Loucy (cell line): ENCODE measurements at regions not wholly inside any gene's neighbourhood (a gene's known extent, or its start where the extent isn't known, plus 50 kb on each side); places are given as distances from the start of the nearest gene placed in this dataset.

Source experiments
- H2AFZ ChIP-seq: fragments of 200-600 bp; sonication (generic); 2 replicates; pipeline ENCODE4 v1.6.0; 2016; ENCODE audit warnings: antibody characterized with exemption, mild to moderate bottlenecking, low read length, moderate library complexity
- H3F3A ChIP-seq: fragments of 200-600 bp; 2 replicates; pipeline ENCODE4 v1.6.0; 2016; ENCODE audit warnings: antibody characterized with exemption, low read depth, mild to moderate bottlenecking
- H3K27me3 ChIP-seq: fragments of 200-600 bp; sonication (generic); 2 replicates; pipeline ENCODE4 v1.6.1; 2014; ENCODE audit warnings: low read length, mild to moderate bottlenecking; ENCODE audit not compliant: insufficient read depth, poor library complexity, severe bottlenecking
- H3K36me3 ChIP-seq: fragments of 200-600 bp; sonication (generic); 2 replicates; pipeline ENCODE4 v1.6.1; 2016; ENCODE audit warnings: low read length; ENCODE audit not compliant: insufficient read depth
- H3K4me1 ChIP-seq: fragments of 200-600 bp; sonication (generic); 2 replicates; pipeline ENCODE4 v1.5.1; 2014; ENCODE audit warnings: low read length, mild to moderate bottlenecking; ENCODE audit not compliant: insufficient read depth, poor library complexity, severe bottlenecking
- H3K4me2 ChIP-seq: fragments of 200-600 bp; sonication (generic); 2 replicates; pipeline ENCODE4 v1.6.0; 2014; ENCODE audit warnings: antibody characterized with exemption, low read length, low read depth, mild to moderate bottlenecking; ENCODE audit not compliant: poor library complexity, severe bottlenecking
- H3K4me3 ChIP-seq: fragments of 200-600 bp; sonication (generic); 2 replicates; pipeline ENCODE4 v1.5.1; 2014; ENCODE audit warnings: low read length, mild to moderate bottlenecking, mixed read lengths; ENCODE audit not compliant: poor library complexity, severe bottlenecking
- H3K79me2 ChIP-seq: fragments of 200-600 bp; sonication (generic); 2 replicates; pipeline ENCODE4 v1.6.1; 2014; ENCODE audit warnings: low read length; ENCODE audit not compliant: insufficient read depth
- H3K9ac ChIP-seq: fragments of 200-600 bp; sonication (generic); 2 replicates; pipeline ENCODE4 v1.6.0; 2014; ENCODE audit warnings: mild to moderate bottlenecking, low read depth, low read length, moderate library complexity; ENCODE audit not compliant: poor library complexity, severe bottlenecking
- H3K9me2 ChIP-seq: fragments of 200-600 bp; sonication (generic); replicated peaks from 2 replicates; pipeline ENCODE4 v1.6.1; 2016; ENCODE audit warnings: low read depth, low read length, mixed read lengths
- H3K9me3 ChIP-seq: fragments of 200-600 bp; sonication (generic); 2 replicates; pipeline ENCODE4 v1.6.1; 2014; ENCODE audit warnings: mild to moderate bottlenecking, antibody characterized with exemption, low read length, low read depth; ENCODE audit not compliant: insufficient read depth
- H4K20me1 ChIP-seq: fragments of 200-600 bp; sonication (generic); 2 replicates; pipeline ENCODE4 v1.6.0; 2014; ENCODE audit warnings: antibody characterized with exemption, low read length, mild to moderate bottlenecking; ENCODE audit not compliant: insufficient read depth, poor library complexity, severe bottlenecking
- CTCF ChIP-seq: fragments of 200-600 bp; sonication (generic); conservative IDR thresholded peaks from 2 replicates; pipeline ENCODE4 v1.5.1; 2014; ENCODE audit warnings: mild to moderate bottlenecking, antibody characterized with exemption, low read length
- EZH2phosphoT487 ChIP-seq: fragments of 200-600 bp; IDR thresholded peaks from 2 replicates; pipeline ENCODE4 v1.6.1; 2018; ENCODE audit warnings: antibody characterized with exemption, mild to moderate bottlenecking, moderate library complexity, borderline replicate concordance

GRCh38 chrX:38940547-38940946 is 139.3 kb downstream of the MID1IP1 start:
- Histone ChIP-seq H4K20me1 (no peaks in the 10 kb centered on the region), H3K9ac (no peak overlapping the region), H3K9me3 (no peaks in the 10 kb centered on the region), H3K9me2 (no peaks in the 10 kb centered on the region), H3K27me3 (no peaks in the 10 kb centered on the region), H2AFZ (no peak overlapping the region), H3K4me2 (no peak overlapping the region), H3K4me1 (no peaks in the 10 kb centered on the region), H3K79me2 (no peaks in the 10 kb centered on the region), H3K4me3 (no peak overlapping the region), H3K36me3 (no peaks in the 10 kb centered on the region), H3F3A (no peaks in the 10 kb centered on the region)
- TF ChIP-seq CTCF (no peak), EZH2phosphoT487 (no peak)

- Histone ChIP-seq H3K4me2 (no peak overlapping the region), H3K9me3 (no peaks in the 10 kb centered on the region), H3K79me2 (no peaks in the 10 kb centered on the region), H3K27me3 (no peaks in the 10 kb centered on the region), H2AFZ (no peak overlapping the region), H3K4me1 (no peaks in the 10 kb centered on the region), H3F3A (no peaks in the 10 kb centered on the region), H3K4me3 (no peak overlapping the region), H3K36me3 (no peaks in the 10 kb centered on the region), H3K9me2 (no peaks in the 10 kb centered on the region), H4K20me1 (no peaks in the 10 kb centered on the region), H3K9ac (no peak overlapping the region)
- TF ChIP-seq CTCF = no peak
- no peak for TF ChIP-seq EZH2phosphoT487
Measured at GRCh38 chrX:38941675-38942074, 140.4 kb downstream of the MID1IP1 start.

GRCh38 chrX:38943120-38943519 is 141.9 kb downstream of the MID1IP1 start:
- no peak overlapping the region for H3K4me3 ChIP-seq
- H3K4me2 ChIP-seq = no peak overlapping the region
- no peaks in the 10 kb centered on the region for H3K9me3 ChIP-seq
- no peaks in the 10 kb centered on the region for H3K36me3 ChIP-seq
- no peaks in the 10 kb centered on the region for H4K20me1 ChIP-seq
- TF ChIP-seq CTCF = no peak
- TF ChIP-seq EZH2phosphoT487 = no peak
- H3K27me3 ChIP-seq = no peaks in the 10 kb centered on the region
- H3K79me2 ChIP-seq = no peaks in the 10 kb centered on the region
- no peaks in the 10 kb centered on the region for H3F3A ChIP-seq
- no peaks in the 10 kb centered on the region for H3K4me1 ChIP-seq
- no peaks in the 10 kb centered on the region for H3K9me2 ChIP-seq
- H2AFZ ChIP-seq = no peak overlapping the region
- no peak overlapping the region for H3K9ac ChIP-seq
